A673 (cell line): ENCODE measurements at regions not wholly inside any gene's neighbourhood (a gene's known extent, or its start where the extent isn't known, plus 50 kb on each side); places are given as distances from the start of the nearest gene placed in this dataset.

Source experiments
- CTCF ChIP-seq: fragments of 300-800, 200-600 bp; sonication (generic); conservative IDR thresholded peaks from 2 replicates; pipeline ENCODE4 v1.5.1; 2017; ENCODE audit warnings: low read depth, mild to moderate bottlenecking, antibody characterized with exemption, low read length, moderate library complexity, mixed read lengths
- EZH2 ChIP-seq: fragments of 200-600 bp; sonication (generic); IDR thresholded peaks from 2 replicates; pipeline ENCODE4 v1.6.1; 2017; ENCODE audit warnings: borderline replicate concordance, low read depth, mild to moderate bottlenecking, mixed read lengths, antibody characterized with exemption, low read length; ENCODE audit not compliant: poor library complexity, severe bottlenecking

- TF ChIP-seq CTCF (no peak), EZH2 (no peak)
These were observed 163.1 kb upstream of the TMPO start for GRCh38 chr12:98352218-98352811.
